Body of pancreas (tissue), 4 donors: ENCODE measurements at regions not wholly inside any gene's neighbourhood (a gene's known extent, or its start where the extent isn't known, plus 50 kb on each side); places are given as distances from the start of the nearest gene placed in this dataset.

Source experiments
- CTCF ChIP-seq, 7 experiments: fragments of 450-650 bp in 4 of 7; fragments of 200-600 bp in 3 of 7; sonication (generic) in 3 of 7; IDR thresholded peaks; one replicate each; pipeline ENCODE4 v1.5.1; 2016 to 2019; ENCODE audit warnings: antibody characterized with exemption in 7 of 7
- POLR2A ChIP-seq, 3 donors: fragments of 450-650 bp; IDR thresholded peaks; one replicate each; pipeline ENCODE4 v1.6.1; 2016; ENCODE audit warnings: antibody characterized with exemption in 3 of 3, mild to moderate bottlenecking in 2 of 3

GRCh38 chr2:145157036-145157675, 637.2 kb upstream of the ZEB2 start:
- TF ChIP-seq CTCF (IDR thresholded peaks at IDR 0.05) (no peak), POLR2A (IDR thresholded peaks at IDR 0.05) (no peak)
